T47D (cell line): ENCODE measurements at regions not wholly inside any gene's neighbourhood (a gene's known extent, or its start where the extent isn't known, plus 50 kb on each side); places are given as distances from the start of the nearest gene placed in this dataset.
"Not testable (repeated sequence)": the region's sequence is repeated elsewhere in the genome, so short reads cannot be mapped to it uniquely, and the experiment has no call there.

Experiments used
- DNase-seq, 2 experiments: peaks; one replicate each; pipeline versions ENCODE4 v3.0.0 to v3.0.0-alpha.2; 2011 to 2012; ENCODE audit warnings: low read depth in 1 of 2, low spot score in 1 of 2
- JUND ChIP-seq: IDR thresholded peaks from 2 replicates; pipeline ENCODE4 v1.6.1; 2012; ENCODE audit warnings: low read depth
- in situ Hi-C: cut with HindIII; loops from 2 replicates; pipeline ENCODE4 v1.10.0; 2016; ENCODE audit warnings: low sequenced_read_pairs, low pct_unique_long_range_greater_than_20kb

DNA sequence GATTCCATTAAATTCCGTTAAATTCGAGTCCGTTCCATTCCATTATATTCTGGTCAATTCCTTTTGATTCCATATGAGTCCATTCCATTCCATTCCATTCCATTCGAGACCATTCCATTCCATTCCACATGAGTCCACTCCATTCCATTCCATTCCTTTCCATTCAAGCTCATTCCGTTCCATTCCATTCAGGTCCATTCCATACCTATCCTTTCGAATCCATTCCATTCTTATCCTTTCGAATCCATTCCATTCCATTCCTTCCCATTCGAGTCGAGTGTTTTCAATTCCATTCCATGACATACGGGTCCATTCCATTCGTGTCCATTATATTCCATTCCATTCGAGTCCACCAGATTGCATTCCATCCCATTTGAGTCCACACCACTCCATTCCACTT, 1127.4 kb downstream of the RPIA start:
- DNase-seq, result no peak
- no peak for TF ChIP-seq JUND
- in situ Hi-C loops, result no loop called here

DNA sequence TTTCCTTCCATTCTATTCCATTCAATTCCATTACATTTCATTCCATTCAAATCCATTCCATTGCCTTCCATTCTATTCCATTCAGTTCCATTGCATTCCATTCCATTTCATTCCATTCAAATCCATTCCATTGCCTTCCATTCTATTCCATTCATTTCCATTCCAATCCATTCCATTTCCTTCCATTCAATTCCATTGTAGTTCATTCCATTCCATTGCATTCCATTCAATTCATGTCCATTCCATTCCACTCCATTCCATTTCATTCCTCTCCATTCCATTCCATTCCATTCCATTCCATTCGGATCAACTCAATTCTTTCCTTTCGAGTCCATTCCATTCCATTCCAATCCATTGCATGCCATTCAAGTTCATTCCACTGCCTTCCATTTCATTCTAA, 1128.3 kb downstream of the RPIA start:
- TF ChIP-seq JUND, result no peak
- DNase-seq, result no peak
- in situ Hi-C loops, result no loop called here

DNA sequence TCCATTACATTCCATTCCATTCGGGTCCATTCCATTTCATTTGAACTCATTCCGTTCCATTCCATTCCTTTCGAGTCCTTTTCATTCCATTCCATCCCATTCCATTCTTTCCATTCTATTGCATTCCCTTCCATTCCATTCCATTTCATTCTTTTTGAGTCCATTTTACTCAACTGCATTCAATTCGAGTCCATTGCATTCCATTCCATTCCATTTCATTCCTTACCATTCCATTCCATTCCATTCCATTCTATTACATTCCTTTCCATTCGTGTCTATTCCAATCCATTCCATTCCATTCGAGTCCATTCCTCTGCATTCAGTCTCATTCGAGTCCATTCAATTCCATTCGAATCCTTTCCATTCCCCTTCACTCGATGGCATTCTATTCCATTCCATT, 1128.8 kb downstream of the RPIA start:
- TF ChIP-seq JUND, result no peak
- DNase-seq, result no peak
- in situ Hi-C loops, result no loop called here

DNA sequence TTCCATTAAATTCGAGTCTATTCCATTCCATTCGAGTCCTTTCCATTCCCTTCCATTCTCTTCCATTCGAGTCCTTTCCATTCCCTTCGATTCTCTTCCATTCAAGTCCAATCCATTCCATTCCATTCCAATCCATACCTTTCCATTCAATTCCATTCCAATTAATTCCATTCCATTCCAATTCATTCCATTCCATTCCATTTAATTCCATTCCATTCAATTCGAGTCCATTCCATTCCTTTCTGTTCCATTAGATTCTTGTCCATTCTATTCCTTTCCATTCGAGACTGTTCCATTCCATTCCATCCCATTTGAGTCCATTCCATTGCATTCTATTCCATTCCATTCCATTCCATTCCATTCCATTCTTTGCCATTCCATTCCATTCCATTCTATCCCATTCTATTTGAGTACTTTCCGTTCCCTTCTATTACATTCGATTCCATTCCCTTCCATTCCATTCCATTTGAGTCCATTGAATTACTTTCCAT, 1130.0 kb downstream of the RPIA start:
- in situ Hi-C loops, result no loop called here
- no peak for TF ChIP-seq JUND
- no peak for DNase-seq

DNA sequence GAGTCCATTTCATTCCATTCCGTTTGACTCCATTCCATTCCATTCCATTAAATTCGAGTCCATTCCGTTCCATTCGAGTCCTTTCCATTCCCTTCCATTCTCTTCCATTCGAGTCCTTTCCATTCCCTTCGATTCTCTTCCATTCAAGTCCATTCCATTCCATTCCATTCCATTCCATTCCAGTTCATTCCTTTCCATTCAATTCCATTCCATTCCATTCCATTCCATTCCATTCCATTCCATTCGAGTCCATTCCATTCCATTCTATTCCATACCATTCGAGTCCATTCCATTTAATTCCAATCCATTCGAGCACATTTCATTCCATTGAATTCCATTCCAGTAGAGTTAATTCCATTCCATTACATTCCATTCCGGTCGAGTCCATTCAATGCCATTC, 1130.9 kb downstream of the RPIA start:
- in situ Hi-C loops, DNase-seq: not testable (repeated sequence)

DNA sequence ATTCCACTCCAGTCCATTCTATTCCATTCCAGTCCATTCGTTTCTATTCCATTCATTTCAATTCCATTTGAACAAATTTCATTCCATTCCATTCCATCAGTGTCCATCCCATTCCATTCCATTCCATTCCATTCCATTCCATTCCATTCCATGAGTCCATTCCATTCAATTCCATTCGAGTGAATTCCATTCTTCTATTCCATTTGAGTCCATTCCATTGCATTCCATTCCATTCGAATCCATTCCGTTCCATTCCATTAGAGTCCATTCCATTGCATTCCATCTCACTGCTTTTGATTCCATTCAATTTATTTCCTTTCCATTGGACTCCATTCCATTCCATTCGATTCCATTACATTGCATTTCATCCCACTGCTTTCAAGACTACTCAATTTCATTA, 1132.1 kb downstream of the RPIA start:
- DNase-seq, result no peak
- in situ Hi-C loops, result no loop called here
- no peak for TF ChIP-seq JUND

DNA sequence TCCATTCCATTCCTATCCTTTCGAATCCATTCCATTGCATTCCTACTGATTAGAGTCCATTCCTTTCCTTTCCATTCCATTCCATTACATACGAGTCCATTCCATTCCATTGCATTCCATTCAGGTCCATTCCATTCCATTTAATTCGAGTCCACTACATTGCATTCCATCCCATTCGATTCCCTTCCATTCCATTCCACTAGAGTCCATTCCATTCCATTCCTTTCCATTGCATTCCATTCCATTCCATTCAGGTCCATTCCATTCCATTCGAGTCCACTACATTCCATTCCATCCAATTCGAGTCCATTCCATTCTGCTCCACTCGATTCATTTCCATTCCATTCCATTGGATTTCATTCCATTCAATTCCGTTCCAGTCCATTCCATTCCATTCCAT, 1133.6 kb downstream of the RPIA start:
- no peak for DNase-seq
- in situ Hi-C loops, result no loop called here
- TF ChIP-seq JUND, result no peak

DNA sequence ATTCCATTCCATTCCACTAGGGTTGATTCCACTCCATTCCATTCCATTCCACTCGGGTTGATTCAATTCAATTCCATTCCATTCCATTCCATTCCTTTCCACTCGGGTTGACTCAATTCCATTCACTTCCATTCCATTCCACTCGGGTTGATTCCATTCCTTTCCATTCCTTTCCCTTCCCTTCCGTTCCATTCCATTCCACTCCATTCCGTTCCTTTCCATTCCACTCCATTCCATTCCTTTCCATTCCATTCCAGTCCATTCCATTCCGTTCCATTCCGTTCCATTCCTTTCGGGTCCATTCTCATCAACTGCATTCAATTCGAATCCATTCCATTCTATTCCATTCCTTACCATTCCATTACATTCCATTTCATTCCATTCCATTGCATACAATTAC, 1135.3 kb downstream of the RPIA start:
- DNase-seq, result not testable (repeated sequence)

DNA sequence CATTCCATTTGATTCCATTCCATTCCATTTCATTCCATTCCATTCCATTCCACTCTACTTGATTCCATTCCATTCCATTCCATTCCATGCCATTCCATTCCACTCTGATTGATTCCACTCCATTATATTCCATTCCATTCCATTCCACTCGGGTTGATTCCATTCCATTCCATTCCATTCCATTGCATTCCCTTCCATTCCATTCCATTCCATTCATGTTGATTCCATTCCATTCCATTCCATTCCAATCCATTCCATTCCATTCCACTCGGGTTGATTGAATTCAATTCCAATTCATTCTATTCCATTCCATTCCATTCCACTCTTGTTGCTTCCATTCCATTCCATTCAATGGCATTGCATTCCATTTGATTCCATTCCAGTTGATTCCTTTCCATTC, 1136.4 kb downstream of the RPIA start:
- DNase-seq, in situ Hi-C loops: not testable (repeated sequence)

More for the DNA sequence above, 1135.3 kb downstream of the RPIA start:
- in situ Hi-C loops, result not testable (repeated sequence)

DNA sequence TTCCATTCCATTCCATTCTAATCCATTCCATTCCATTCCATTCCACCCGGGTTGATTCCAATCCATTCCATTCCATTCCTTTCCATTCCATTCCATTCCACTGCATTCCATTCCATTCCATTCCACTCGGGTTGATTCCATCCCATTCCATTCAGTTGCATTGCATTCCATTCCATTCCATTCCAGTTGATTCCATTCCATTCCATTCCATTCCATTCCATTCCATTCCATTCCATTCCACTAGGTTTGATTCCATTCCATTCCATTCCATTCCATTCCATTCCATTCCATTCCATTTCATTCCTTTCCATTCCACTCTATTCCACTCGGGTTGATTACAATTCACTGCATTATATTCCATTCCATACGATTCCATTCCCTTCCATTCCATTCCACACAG, 1136.9 kb downstream of the RPIA start:
- DNase-seq, in situ Hi-C loops: not testable (repeated sequence)

DNA sequence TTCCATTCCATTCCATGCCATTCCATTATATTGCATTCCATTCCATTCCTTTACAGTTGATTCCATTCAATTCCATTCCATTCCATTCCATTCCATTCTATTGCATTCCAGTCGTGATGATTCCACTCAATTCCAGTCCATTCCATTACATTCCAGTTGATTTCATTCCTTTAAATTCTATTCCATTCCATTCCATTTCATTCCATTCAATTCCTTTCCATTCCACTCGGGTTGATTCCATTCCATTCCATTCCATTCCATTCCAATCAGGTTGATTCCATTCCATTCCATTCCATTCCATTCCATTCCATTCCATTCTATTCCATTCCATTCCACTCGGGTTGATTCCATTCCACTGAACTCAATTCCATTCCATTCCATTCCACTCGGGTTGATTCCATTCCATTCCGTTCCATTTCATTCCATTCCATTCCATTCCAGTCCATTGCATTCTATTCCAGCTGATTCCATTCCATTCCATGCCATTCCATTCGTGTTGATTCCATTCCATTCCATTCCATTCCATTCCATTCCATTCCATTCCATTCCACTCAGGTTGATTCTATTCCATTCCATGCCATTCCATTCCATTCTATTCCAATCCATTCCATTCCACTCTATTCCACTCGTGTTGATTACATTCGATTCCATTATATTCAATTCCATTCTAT, 1137.6 kb downstream of the RPIA start:
- DNase-seq, in situ Hi-C loops: not testable (repeated sequence)

DNA sequence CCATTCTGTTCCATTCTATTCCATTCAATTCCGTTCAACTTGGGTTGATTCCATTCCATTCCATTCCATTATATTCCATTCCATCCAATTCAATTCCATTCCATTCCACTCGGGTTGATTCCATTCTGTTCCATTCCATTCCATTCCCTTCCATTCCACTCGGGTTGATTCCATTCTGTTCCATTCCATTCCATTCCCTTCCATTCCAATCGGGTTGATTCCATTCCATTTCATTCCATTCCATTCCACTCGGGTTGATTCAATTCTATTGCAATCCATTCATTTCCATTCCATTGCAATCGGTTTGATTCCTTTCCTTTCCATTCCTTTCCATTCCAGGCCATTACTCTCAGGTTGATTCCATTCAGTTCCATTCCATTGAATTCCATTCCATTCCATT, 1138.4 kb downstream of the RPIA start:
- in situ Hi-C loops, result no loop called here
- no peak for DNase-seq
- no peak for TF ChIP-seq JUND

DNA sequence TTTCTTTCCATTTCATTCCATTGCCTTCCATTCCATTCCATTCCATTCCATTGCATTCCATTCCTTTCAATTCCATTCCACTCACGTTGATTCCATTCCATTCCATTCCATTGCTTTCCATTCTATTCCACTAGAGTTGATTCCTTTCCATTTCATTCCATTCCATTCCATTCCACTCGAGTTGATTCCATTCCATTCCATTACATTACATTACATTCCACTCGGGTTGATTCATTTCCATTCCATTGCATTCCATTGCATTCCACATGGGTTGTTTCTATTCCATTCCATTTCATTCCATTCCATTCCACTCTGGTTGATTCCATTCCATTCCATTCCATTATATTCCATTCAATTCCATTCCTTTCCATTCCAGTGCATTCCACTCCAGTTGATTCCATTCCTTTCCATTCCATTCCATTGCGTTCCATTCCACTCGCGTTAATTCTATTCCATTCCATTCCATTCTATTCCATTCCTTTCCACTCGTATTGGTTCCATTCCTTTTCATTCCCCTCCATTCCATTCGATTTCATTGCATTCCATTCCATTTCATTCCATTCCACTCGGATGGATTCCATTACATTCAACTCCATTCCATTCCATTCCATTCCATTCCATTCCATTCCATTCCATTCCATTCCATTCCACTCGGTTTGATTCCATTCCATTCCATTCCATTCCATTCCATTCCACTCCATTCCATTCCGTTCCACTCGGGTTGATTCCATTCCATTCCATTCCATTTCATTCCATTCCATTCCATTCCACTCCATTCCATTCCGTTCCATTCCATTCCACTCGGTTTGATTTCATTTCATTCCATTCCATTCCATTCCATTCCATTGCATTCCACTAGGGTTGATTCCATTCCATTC, 1139.1 kb downstream of the RPIA start:
- in situ Hi-C loops, DNase-seq: not testable (repeated sequence)
